T-helper 2 cell treated with Interferon-gamma antibody and Interleukin-4, amounts not matched to agents 100 ng/mL and 5 ng/mL, for 36 hours (primary cell): ENCODE measurements at regions not wholly inside any gene's neighbourhood (a gene's known extent, or its start where the extent isn't known, plus 50 kb on each side); places are given as distances from the start of the nearest gene placed in this dataset.
"Not testable (repeated sequence)": the region's sequence is repeated elsewhere in the genome, so short reads cannot be mapped to it uniquely, and the experiment has no call there.

Experiments
- intact Hi-C: fragments of 100-400 bp; cut with micrococcal nuclease; formaldehyde crosslinking; loops from one replicate; pipeline ENCODE4 v1.15.1; 2023

GRCh38 chr7:115793958-115794702, 236.4 kb downstream of the TFEC start:
- intact Hi-C loops, result loop anchor here (10.0 kb wide), 1 partner anchor 59 kb away; no protein-coding TSS in a partner anchor

DNA sequence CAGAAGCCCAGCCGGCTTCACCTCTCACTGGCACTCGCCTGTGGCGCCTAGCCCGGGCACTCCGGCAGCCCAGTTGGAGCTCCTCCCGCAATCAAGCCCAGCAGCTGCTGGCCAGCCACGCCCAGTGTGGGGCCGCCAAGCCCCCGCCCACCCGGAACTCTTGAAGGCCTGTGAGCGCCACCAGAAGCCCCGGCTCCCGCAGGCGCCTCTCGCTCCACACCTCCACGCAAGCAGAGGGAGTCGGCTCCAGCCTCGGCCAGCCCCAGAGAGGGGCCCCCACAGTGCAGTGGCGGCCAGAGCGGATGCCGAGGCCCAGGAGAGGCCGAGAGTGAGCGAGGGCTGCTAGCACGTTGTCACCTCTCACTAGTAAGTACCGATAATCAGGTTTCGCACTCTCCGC, 240.7 kb downstream of the TFEC start:
- intact Hi-C loops, result loop anchor here (10.0 kb wide), 1 partner anchor 55 kb away; no protein-coding TSS in a partner anchor

GRCh38 chr7:115789473-115789872, 241.1 kb downstream of the TFEC start:
- intact Hi-C loops, result not testable (repeated sequence)

DNA sequence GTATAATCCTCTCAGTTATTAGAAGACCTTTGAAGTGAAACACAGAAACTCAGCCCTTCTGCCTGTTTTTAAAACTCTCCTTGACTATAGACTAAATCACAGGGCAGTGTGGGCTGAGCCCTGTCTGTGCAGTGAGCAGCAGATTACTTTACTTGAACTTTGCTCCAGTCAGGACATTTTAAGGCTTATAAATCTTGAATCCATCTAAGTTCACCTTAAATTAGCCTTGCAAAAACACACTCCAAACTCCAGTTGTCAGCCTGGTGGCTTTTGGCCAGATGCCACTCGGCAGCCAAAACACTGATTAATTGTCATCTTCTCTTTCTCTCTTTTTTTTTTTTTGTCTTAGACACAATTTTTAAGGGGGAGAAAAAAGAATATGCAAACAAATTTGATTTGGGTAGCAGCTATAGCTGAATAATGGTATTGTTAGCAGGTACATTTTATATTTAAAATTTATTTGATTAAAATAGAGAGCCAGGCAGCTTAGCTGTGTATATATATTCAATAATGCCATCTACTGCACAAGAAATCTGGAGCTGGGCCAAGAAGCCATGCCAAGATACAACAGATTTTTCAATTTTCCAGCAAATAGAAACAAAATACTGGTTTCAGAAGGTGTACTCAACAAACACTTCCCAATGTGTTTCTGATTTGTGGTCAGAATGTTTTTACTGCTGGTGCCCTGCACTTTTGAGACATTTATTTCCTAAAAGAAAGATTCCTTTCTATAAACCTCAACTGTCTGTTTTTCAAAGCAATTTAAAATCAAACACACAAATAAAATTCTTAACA, 247.7 kb downstream of the TFEC start:
- intact Hi-C loops, result no loop called here

DNA sequence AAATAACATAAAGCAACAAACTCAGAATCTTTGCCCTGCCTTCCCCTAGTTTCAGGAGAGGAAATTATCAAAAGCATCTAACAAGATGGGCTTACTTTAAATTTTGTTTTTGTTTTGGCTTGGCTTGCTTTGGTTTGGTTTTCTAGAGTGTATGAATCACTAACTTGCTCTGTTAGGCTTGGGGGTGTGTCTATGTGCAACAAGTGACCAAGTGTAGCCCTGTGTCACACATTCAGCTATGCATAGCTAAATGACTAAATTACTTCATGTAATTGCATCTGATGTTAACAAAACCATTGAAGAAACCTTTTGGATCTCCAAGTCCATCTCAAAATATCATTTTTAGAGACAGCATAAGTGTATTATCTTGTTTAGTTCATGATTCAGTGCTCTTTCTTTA, 251.0 kb downstream of the TFEC start:
- intact Hi-C loops, result no loop called here

DNA sequence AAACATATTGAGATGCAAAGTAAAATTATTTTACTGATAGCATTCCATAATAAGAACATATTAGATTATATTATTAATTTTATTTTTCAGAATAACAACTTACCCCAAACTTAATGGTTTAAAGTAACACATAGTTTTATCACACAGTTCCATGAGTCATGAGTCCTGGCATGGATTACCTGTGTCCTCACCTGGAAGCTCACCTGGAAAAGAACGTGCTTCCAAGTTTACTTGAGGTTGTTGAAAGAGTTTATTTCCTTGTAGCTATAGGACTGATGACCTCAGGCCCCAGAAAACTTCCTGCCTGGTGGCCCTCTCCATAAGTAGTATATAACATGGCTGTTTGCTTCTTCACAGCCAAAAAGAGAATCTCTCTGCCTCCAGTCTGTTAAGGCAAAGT, 254.6 kb downstream of the TFEC start:
- intact Hi-C loops, result no loop called here

DNA sequence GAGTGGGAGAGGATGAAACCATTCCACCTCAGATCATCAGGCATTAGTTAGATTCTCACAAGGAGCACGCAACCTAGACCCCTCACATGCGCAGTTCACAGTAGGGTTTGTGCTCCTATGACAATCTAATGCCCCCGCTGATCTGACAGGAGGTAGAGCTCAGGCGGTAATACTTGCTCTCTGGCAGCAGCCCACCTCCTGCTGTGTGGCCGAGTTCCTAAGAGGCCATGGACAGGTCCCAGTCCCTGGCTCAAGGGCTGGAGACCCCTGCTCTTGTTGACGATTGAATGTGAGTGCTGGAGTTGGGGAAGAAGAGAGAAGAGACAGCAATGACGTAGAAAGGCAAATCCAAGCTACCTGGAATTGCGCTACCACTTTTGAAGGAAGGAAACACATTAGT, 267.2 kb downstream of the TFEC start:
- intact Hi-C loops, result no loop called here

DNA sequence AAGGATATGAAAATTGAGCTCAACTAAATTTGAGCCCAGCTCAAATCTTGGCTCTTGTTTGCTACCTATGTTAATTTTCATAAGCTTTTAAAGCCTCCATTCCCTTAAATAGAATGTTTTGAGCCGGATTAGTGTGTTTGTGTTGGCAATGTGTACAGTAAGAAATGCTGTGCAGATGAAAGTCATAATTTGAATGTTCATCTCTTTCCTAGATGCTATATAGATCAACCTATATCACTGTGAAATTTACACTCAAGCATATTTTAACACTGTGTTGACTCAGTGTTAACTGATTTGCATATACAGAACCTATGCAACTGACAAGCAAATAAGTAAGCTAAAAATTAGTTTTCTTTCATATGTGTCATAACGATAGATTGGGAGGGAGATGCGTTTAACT, 272.5 kb downstream of the TFEC start:
- intact Hi-C loops, result no loop called here

DNA sequence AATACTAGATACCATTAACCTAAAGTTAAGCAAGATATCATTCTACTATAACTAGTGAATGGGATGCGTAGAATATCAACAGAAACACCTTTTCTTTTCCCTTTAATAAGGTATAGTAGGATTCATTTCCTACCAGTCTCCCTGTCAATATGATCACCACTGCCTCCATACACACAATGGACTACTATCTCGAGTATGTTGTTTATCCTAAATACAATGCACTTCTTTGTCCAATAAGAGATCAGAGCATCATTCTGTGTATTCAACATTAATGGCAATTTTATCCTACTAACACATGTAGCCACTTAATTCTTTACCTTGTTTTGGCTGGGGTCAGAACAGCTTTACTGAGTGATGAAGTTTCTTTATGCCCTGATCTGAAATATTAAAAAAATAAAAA, 276.3 kb downstream of the TFEC start:
- intact Hi-C loops, result no loop called here

DNA sequence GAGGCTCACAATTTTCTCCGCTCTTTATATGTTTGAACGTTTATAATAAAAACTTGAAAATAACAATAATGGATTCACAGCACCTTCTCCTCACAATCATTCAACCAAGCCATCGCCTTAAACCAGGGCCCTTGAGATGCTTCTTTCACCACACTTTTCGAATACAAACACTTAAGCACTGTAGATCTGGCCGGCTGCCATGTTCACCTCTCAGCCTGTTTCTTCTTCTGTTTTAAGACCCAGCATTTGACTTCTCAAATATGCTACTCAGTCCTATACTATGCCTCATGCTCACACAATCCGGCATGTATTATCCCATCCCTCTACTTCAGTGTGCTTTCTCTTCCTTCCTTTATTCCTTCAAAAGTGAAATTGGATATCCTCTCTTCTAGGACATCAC, 280.6 kb downstream of the TFEC start:
- intact Hi-C loops, result no loop called here

GRCh38 chr7:115748123-115748738, 282.3 kb downstream of the TFEC start:
- intact Hi-C loops, result no loop called here

DNA sequence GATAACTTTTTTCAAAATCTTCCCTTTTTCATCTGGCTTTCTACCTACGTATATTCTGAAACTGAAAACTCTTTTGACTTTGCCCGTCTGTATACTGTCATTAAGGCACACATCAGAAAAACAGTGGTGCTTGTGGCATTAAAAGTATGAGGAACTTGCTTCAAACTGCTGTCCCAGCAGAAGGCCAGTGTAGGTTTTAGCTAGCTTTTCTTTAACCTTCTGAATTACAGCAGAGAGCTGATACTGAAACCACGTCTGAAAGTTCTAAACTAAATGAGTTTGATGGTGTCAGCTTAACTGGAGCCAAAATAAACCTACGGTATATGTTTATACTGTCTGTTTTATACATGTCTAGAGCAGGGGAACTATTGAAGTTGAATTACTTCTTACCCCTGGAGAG, 283.4 kb downstream of the TFEC start:
- intact Hi-C loops, result no loop called here

DNA sequence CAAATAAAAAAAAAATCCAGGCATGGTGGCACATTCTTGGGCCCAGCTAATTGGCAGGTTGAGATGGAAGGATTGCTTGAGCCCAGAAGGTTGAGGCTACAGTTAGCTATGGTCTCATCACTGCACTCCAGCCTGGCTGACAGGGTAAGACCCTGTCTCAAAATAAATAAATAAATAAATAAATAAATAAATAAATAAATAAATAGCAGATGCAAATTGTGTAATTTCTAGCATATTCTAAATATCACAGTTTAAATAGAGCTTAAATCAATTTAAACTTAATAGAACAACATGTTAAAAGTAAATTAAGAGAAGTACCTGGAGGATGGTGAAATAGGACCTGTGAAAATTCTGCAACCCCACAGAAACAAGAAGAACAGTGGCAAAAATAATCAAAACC, 290.5 kb downstream of the TFEC start:
- intact Hi-C loops, result no loop called here

- intact Hi-C loops, result loop anchor here (10.0 kb wide), 1 partner anchor 60 kb away; no protein-coding TSS in a partner anchor
Observed at GRCh38 chr7:115734641-115735040, 295.9 kb downstream of the TFEC start.

GRCh38 chr7:115731796-115732471, 298.6 kb downstream of the TFEC start:
- intact Hi-C loops, result loop anchor here (10.0 kb wide), 1 partner anchor 63 kb away; no protein-coding TSS in a partner anchor

DNA sequence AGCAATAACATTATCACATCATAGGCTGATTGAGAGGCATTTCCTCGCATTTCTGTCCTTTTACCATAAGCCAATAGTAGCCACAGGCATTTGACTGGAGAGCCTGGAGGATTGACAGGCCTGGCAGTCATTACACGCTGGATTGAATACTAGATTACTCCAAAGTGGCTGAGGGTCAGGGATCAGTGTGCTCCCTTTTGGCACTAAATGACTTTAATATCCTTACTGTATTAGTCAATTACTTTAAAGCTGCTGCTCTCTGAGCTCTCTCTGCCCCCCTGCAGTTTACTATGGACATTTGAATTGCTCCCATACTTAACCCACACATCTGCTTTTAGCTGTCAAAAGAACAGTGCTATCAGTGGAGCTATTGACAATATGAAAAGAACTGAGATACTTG, 302.0 kb downstream of the TFEC start:
- intact Hi-C loops, result no loop called here

- intact Hi-C loops, result no loop called here
Observed at GRCh38 chr7:115724400-115725056, 306.0 kb downstream of the TFEC start.

DNA sequence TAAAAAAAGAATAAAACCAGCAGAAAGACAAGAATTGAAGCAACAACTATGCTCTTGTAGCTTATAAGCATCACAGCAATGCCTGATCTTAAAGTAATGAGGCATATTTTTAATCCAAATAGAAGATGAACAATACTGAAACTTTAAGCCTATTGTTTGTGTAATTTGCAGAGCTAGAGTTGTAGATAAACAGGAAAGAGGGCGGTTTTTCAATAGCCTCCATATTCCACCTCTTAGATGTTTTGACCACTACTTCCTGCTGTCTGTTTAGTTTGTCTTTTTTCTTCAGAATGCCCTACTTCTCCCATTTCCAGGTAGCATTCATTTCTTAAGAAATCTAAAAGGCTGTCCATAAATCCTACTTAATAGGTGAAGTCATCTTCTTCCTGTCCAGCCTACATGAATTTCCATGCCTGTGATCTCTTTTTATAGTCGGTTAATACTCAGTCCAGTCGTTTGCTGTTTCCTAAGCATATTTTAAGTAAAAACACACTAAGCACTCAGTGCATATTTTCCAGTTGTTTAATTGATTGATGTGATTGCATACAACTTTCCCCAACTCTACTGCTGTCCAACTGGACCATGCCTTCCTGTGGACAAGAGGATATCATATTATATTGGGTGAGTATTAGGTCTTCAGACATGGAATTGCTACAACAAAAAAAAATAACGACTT, 308.1 kb downstream of the TFEC start:
- intact Hi-C loops, result no loop called here

GRCh38 chr7:115721293-115722217, 309.0 kb downstream of the TFEC start:
- intact Hi-C loops, result no loop called here
